GM23338 (cell line): ENCODE measurements at regions not wholly inside any gene's neighbourhood (a gene's known extent, or its start where the extent isn't known, plus 50 kb on each side); places are given as distances from the start of the nearest gene placed in this dataset.

Experiments used
- EZH2 ChIP-seq: fragments of 200-600 bp; sonication (generic); IDR thresholded peaks from one replicate; pipeline ENCODE4 v1.8.0; 2017; ENCODE audit warnings: antibody characterized with exemption, mild to moderate bottlenecking, low read depth; ENCODE audit not compliant: unreplicated experiment
- JUNB ChIP-seq: IDR thresholded peaks from one replicate; pipeline ENCODE4 v1.6.1; 2016; ENCODE audit warnings: antibody characterized with exemption; ENCODE audit not compliant: unreplicated experiment
- POLR2AphosphoS5 ChIP-seq: IDR thresholded peaks from 2 replicates; pipeline ENCODE4 v1.6.1; 2016; ENCODE audit warnings: antibody characterized with exemption, low read depth
- TF ChIP-seq, protein P1 (sequence below): IDR thresholded peaks from one replicate; pipeline ENCODE4 v1.6.1; 2018; ENCODE audit warnings: antibody characterized with exemption; ENCODE audit not compliant: unreplicated experiment
- TF ChIP-seq, protein P2 (sequence below), 2 experiments: fragments of 200-600 bp in 1 of 2; sonication (generic) in 1 of 2; conservative IDR thresholded peaks; 2 replicates each; pipeline versions ENCODE4 v1.5.1 to v1.6.1; 2016 to 2017; ENCODE audit warnings: antibody characterized with exemption in 2 of 2, low read depth in 2 of 2, mild to moderate bottlenecking in 2 of 2, moderate library complexity in 1 of 2

DNA sequence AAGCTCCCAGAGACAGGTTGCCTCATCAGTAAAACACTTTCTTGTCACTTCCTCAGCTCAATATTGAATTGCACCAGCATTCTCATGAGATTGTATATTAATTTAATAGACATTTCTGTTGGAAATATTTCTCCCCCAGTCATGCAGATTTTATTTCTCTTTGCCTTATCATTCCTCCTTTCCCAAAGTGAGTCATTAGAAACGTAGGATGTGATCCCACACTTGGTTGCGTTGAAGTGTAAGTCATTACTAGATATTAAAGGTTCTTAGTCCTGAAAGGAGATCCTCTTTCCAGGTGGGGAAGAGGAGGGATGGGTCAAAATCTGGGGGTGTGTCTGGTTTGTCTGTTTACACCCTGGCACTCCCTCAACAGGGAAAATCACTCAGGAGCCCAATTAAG is 438.2 kb downstream of the SLC4A3 start:
- TF ChIP-seq EZH2 (no peak), POLR2AphosphoS5 (no peak), JUNB (no peak)
- TF ChIP-seq, protein P1, sequence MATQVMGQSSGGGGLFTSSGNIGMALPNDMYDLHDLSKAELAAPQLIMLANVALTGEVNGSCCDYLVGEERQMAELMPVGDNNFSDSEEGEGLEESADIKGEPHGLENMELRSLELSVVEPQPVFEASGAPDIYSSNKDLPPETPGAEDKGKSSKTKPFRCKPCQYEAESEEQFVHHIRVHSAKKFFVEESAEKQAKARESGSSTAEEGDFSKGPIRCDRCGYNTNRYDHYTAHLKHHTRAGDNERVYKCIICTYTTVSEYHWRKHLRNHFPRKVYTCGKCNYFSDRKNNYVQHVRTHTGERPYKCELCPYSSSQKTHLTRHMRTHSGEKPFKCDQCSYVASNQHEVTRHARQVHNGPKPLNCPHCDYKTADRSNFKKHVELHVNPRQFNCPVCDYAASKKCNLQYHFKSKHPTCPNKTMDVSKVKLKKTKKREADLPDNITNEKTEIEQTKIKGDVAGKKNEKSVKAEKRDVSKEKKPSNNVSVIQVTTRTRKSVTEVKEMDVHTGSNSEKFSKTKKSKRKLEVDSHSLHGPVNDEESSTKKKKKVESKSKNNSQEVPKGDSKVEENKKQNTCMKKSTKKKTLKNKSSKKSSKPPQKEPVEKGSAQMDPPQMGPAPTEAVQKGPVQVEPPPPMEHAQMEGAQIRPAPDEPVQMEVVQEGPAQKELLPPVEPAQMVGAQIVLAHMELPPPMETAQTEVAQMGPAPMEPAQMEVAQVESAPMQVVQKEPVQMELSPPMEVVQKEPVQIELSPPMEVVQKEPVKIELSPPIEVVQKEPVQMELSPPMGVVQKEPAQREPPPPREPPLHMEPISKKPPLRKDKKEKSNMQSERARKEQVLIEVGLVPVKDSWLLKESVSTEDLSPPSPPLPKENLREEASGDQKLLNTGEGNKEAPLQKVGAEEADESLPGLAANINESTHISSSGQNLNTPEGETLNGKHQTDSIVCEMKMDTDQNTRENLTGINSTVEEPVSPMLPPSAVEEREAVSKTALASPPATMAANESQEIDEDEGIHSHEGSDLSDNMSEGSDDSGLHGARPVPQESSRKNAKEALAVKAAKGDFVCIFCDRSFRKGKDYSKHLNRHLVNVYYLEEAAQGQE: no peak
- TF ChIP-seq, protein P2, sequence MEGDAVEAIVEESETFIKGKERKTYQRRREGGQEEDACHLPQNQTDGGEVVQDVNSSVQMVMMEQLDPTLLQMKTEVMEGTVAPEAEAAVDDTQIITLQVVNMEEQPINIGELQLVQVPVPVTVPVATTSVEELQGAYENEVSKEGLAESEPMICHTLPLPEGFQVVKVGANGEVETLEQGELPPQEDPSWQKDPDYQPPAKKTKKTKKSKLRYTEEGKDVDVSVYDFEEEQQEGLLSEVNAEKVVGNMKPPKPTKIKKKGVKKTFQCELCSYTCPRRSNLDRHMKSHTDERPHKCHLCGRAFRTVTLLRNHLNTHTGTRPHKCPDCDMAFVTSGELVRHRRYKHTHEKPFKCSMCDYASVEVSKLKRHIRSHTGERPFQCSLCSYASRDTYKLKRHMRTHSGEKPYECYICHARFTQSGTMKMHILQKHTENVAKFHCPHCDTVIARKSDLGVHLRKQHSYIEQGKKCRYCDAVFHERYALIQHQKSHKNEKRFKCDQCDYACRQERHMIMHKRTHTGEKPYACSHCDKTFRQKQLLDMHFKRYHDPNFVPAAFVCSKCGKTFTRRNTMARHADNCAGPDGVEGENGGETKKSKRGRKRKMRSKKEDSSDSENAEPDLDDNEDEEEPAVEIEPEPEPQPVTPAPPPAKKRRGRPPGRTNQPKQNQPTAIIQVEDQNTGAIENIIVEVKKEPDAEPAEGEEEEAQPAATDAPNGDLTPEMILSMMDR (conservative IDR thresholded peaks at IDR 0.05; ENCODE audit: low read depth in 2 of 2): no peak
